Esophagus squamous epithelium (tissue), 4 donors: ENCODE measurements at regions not wholly inside any gene's neighbourhood (a gene's known extent, or its start where the extent isn't known, plus 50 kb on each side); places are given as distances from the start of the nearest gene placed in this dataset.

Experiments
- CTCF ChIP-seq, 6 experiments: fragments of 450-650 bp in 4 of 6; fragments of 200-600 bp in 2 of 6; sonication (generic) in 2 of 6; IDR thresholded peaks; one replicate each; pipeline ENCODE4 v1.5.1; 2016 to 2019; ENCODE audit warnings: antibody characterized with exemption in 6 of 6, mild to moderate bottlenecking in 4 of 6, moderate library complexity in 4 of 6
- POLR2A ChIP-seq, 4 donors: fragments of 450-650 bp; IDR thresholded peaks; one replicate each; pipeline ENCODE4 v1.6.1; 2017; ENCODE audit warnings: antibody characterized with exemption in 4 of 4, mild to moderate bottlenecking in 4 of 4, moderate library complexity in 3 of 4

GRCh38 chr6:164166515-164166914 is 752.0 kb downstream of the QKI start:
- TF ChIP-seq POLR2A (IDR thresholded peaks at IDR 0.05) (no peak), CTCF (IDR thresholded peaks at IDR 0.05) (no peak)
